GM21717 (cell line): ENCODE measurements at regions not wholly inside any gene's neighbourhood (a gene's known extent, or its start where the extent isn't known, plus 50 kb on each side); places are given as distances from the start of the nearest gene placed in this dataset.

Source experiments
- ATAC-seq: cut with Tn5 transposase; IDR thresholded peaks from one replicate; pipeline ENCODE4 v1.9.1; 2021; ENCODE audit warnings: mild to moderate bottlenecking, moderate library complexity; ENCODE audit not compliant: unreplicated experiment

DNA sequence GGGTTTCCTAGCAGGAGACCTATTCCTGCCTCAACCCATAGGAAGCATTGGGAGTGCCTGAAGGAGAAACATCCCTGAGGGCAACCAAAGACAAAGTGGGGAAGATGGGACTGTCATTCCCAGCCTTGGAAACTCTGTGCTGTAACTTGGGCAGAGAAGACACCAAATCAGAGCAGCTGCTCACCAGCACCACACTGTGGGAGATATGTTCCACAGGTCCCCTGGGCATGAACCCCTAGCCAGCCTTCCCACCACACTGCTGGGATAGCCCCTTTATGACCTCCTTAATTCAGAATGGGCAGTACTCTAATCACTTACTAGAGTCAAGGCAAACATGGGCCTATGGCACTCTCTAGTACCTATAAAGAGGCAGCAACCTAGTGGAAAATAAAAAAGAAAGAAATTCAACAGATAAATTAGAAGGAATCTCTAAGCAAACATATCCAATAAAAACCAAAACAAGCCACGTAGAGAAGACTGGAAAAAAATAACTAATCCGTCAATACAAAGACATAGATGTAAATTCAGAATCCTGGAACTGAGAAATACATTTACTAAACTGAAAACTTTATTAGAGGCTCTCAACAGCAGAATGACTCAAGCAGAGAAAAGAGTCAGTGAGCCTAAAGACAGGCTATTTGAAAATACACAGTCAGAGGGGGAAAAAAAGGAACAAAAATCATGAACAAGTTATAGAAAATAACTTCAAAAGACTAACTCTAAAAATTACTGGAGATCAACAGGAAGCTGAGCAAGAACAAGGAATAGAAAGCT, 878.4 kb upstream of the FRG1 start:
- ATAC-seq, result no peak

GRCh38 chr4:189069772-189070171, 870.9 kb upstream of the FRG1 start:
- ATAC-seq, result no peak

DNA sequence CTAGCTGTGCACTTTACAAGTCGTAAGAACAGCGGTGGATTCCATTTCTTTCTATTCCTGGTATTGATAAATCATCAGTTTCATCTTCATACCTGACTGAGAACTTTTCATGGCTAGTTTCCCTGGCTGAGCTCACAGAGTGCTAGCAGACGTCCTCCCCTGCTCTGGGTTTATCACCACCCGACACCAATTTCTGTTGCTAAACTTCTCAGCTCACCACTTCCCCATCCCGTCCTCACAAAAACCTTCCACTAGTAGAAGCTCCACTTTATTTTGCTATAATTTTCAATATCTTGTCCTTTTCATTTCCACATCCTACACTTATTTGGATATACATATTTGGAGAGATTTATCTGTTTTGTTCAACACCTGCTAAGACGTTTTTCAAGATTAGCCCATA, 869.4 kb upstream of the FRG1 start:
- ATAC-seq, result no peak

DNA sequence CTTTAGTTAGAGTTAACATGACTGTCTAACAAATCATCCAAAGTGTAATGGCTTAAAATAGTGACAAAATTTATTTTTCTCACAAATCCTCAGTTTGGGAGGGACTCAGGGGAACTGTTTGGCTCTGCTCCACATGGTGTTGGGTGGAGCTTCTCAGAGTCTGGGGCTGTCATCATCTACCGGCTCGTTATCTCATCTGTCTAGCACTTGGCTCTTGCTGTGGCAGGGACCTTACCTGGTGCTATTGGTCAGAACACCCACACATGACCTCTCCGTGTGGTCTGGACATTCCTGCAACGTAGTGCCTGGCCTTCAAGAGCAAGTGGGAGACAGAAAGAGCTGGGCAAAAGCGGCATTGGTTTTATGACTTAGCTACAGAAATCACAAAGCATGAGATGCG, 866.9 kb upstream of the FRG1 start:
- no peak for ATAC-seq

GRCh38 chr4:189081826-189082225, 858.8 kb upstream of the FRG1 start:
- ATAC-seq, result no peak

DNA sequence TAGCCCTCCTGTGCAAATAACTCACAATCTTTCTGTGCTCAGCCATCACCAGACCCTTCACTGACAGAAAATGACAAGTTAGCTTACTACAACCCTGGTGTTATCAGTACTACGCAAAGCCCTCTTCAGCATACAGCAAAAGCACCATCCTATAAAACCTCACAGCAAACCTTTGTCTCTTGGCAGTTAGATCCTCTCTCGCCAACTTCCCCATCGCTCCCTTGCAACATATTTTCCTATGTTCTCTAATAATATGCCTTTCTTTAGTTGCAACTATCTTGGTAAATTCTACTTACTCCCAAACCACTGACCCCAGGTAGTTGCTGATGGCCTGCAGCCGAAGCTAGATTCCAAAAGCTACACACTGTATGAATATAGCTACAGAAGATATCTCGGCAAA, 856.9 kb upstream of the FRG1 start:
- ATAC-seq, result no peak

DNA sequence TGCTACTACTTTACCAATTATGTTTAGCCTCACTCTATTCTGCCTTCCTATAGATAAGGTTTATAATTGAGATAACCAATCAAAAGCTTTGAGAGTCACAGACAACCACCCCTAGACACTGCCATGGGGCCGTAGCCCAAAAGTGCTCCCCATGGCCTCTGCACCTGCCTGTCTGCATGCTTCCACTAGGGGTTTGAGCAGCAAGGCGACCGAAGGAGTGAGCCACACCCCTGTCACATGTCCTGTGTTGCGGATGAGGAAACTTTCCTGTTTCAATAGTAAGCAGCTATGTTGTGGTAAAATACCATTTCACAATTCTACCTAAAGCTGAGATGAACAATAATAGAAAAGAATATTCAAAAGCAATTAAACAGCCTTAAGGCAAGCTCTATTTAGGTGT, 856.0 kb upstream of the FRG1 start:
- ATAC-seq, result no peak

DNA sequence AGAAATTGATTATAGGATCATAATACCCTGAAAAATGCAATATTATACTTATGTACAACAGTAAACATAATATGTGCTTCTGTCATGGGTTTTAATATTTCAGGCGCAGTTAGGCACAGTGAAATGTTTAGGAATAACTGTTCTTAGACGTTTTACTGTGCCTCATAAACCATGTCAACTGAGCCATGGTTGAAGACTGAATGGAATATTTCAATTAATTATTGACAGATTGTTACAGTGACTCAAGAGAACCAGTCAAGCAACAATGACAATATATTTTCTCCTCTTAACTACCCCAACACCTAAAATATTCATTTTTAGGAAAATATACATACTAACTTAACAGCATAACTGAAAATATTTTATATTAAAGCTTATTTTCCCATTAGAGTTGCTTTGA, 852.7 kb upstream of the FRG1 start:
- no peak for ATAC-seq

- ATAC-seq, result no peak
Measured at GRCh38 chr4:189088780-189089179, 851.9 kb upstream of the FRG1 start.

GRCh38 chr4:189090174-189090814, 850.4 kb upstream of the FRG1 start:
- no peak for ATAC-seq

DNA sequence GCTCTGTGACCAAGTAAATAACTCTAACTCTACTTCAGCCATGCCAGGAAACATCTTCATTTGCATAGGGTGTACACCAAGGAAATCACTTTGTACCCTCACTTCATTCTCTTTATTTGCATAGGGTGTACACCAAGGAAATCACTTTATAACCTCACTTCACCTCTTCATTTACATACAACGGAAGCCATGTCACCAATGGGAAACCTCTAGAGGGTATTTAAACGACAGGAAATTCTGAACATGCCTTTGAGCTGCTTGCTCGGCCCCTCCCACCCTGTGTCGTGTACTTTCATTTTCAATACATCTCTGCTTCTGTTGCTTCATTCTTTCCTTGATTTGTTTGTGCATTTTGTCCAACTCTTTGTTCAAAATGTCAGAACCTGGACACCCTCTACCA, 848.1 kb upstream of the FRG1 start:
- ATAC-seq, result no peak

- no peak for ATAC-seq
Measured at GRCh38 chr4:189096108-189096507, 844.6 kb upstream of the FRG1 start.

- ATAC-seq, result no peak
Measured at GRCh38 chr4:189096717-189097116, 844.0 kb upstream of the FRG1 start.

- ATAC-seq, result no peak
Measured at GRCh38 chr4:189098932-189099696, 841.6 kb upstream of the FRG1 start.

DNA sequence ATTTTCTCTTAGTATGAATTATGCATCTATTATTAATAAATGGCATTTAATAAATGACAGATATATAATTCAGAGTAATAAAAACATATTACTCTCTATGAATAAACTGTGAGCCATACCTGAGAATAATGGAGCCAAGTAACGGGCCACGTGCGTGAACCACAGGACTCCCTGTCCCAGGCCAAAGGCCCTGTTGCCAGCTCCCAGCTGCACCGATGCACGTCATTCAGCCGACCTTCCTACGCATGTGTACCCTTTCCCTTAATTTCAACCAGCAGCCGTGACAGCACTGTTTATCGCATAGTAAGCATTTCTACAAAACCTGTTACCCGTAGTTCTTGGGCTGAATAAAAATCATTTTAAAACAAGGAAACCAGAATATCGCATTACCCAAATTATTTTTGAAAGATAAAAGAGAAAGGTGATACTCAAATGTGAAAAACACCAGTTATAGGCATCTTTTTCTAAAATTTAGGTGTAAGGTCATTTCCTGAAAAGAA, 827.2 kb upstream of the FRG1 start:
- ATAC-seq, result no peak

DNA sequence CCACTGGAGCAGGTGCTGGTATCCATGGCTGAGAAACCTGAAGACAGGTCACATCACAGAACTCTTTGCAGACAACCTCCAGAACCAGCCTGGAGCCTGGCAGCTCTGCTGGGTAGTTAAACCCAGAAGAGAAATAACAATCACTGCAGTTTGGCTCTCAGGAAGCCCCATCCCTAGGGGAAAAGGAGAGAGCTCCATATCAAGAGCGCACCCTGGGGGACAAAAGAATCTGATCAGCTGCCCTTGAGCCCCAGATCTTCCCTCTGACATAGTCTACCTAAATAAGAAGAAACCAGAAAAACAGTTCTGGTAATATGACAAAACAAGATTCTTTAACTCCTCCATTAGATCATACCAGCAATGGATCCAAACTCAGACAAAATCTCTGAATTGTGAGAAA, 823.2 kb upstream of the FRG1 start:
- ATAC-seq, result no peak

DNA sequence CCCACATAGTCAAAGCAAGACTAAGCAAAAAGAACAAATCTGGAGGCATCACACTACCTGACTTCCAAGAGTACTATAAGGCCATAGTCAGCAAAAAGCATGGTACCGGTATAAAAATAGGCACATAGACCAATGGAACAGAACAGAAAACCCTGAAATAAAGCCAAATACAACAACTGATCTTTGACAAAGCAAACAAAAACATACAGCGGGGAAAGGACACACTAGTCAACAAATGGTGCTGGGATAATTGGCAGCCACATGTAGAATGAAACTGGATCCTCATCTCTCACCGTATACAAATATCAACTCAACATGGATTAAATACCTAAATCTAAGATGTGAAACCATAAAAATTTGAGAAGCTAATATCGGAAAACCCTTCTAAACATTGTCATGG, 819.3 kb upstream of the FRG1 start:
- ATAC-seq, result no peak

- no peak for ATAC-seq
Measured at GRCh38 chr4:189124149-189124758, 816.4 kb upstream of the FRG1 start.

- no peak for ATAC-seq
Measured at GRCh38 chr4:189124791-189125190, 815.9 kb upstream of the FRG1 start.

- no peak for ATAC-seq
Measured at GRCh38 chr4:189126040-189126439, 814.6 kb upstream of the FRG1 start.

GRCh38 chr4:189128341-189128740, 812.3 kb upstream of the FRG1 start:
- no peak for ATAC-seq
